Hepatocyte (in vitro differentiated cells): ENCODE measurements at regions not wholly inside any gene's neighbourhood (a gene's known extent, or its start where the extent isn't known, plus 50 kb on each side); places are given as distances from the start of the nearest gene placed in this dataset.
A peak's percentile ranks its signal among the peaks of the same experiment; 100 is the strongest.

Experiments used
- DNase-seq: peaks from one replicate; pipeline ENCODE4 v3.0.0-alpha.2; 2016; ENCODE audit warnings: low spot score
- H2AFZ ChIP-seq: fragments of 200-600 bp; sonication (generic); 2 replicates; pipeline ENCODE4 v1.6.0; 2016; ENCODE audit warnings: antibody characterized with exemption, mild to moderate bottlenecking
- H3K27ac ChIP-seq: fragments of 200-600 bp; sonication (generic); 2 replicates; pipeline ENCODE4 v1.5.1; 2016; ENCODE audit warnings: mild to moderate bottlenecking
- H3K27me3 ChIP-seq: fragments of 200-600 bp; sonication (generic); 2 replicates; pipeline ENCODE4 v1.6.1; 2016
- H3K36me3 ChIP-seq: fragments of 200-600 bp; sonication (generic); replicated peaks from 2 replicates; pipeline ENCODE4 v1.5.1; 2016; ENCODE audit warnings: low read depth; ENCODE audit not compliant: insufficient read depth
- H3K4me1 ChIP-seq: fragments of 200-600 bp; sonication (generic); 2 replicates; pipeline ENCODE4 v1.5.1; 2016; ENCODE audit warnings: mild to moderate bottlenecking, moderate library complexity; ENCODE audit not compliant: insufficient read depth
- H3K4me2 ChIP-seq: fragments of 200-600 bp; sonication (generic); 2 replicates; pipeline ENCODE4 v1.6.0; 2016
- H3K4me3 ChIP-seq: fragments of 200-600 bp; sonication (generic); 2 replicates; pipeline ENCODE4 v1.5.1; 2016; ENCODE audit warnings: mild to moderate bottlenecking
- H3K79me2 ChIP-seq: fragments of 200-600 bp; sonication (generic); 2 replicates; pipeline ENCODE4 v1.6.0; 2017; ENCODE audit warnings: mild to moderate bottlenecking
- H3K9me2 ChIP-seq: fragments of 200-600 bp; sonication (generic); replicated peaks from 2 replicates; pipeline ENCODE4 v1.6.0; 2017; ENCODE audit warnings: mild to moderate bottlenecking; ENCODE audit not compliant: insufficient read depth
- H3K9me3 ChIP-seq: fragments of 200-600 bp; sonication (generic); 2 replicates; pipeline ENCODE4 v1.5.1; 2016; ENCODE audit warnings: low read depth, mild to moderate bottlenecking
- H4K20me1 ChIP-seq: fragments of 200-600 bp; sonication (generic); 2 replicates; pipeline ENCODE4 v1.6.0; 2016; ENCODE audit warnings: mild to moderate bottlenecking; ENCODE audit not compliant: insufficient read depth, poor library complexity, severe bottlenecking
- CTCF ChIP-seq: fragments of 200-600 bp; sonication (generic); IDR thresholded peaks from 2 replicates; pipeline ENCODE4 v1.5.1; 2016; ENCODE audit warnings: antibody characterized with exemption, mild to moderate bottlenecking; ENCODE audit not compliant: poor library complexity
- EZH2 ChIP-seq: fragments of 200-600 bp; sonication (generic); IDR thresholded peaks from 2 replicates; pipeline ENCODE4 v1.6.1; 2016; ENCODE audit warnings: antibody characterized with exemption, mild to moderate bottlenecking, borderline replicate concordance
- EZH2phosphoT487 ChIP-seq: fragments of 200-600 bp; sonication (generic); IDR thresholded peaks from one replicate; pipeline ENCODE4 v1.6.1; 2018; ENCODE audit warnings: antibody characterized with exemption, mild to moderate bottlenecking, low read depth, moderate library complexity; ENCODE audit not compliant: unreplicated experiment, severe bottlenecking
- WGBS: methylation state at CpG from one replicate; pipeline ENCODE4 v1.1.6; 2016; ENCODE audit warnings: low lambda C conversion rate; ENCODE audit errors: missing lambda C conversion rate; 5-methylcytosine and 5-hydroxymethylcytosine counted together

DNA sequence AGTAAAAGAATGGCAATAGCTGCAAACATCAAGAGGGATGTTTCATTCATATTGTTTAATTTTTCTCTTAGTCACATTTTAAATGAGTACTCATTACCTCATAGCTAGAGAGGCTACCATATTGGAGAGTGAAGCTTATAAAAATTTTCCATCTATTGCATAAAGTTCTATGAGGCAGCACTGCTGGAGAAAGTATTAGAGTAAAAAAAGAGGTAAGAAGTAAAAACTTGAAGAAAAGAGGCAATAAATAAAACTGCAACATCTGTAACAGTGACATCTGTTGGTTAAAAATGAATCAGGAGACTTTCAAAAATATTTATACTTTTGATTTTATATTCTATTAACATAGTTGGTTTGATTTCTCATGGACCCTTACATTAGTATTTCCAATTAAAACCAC lies 284.5 kb upstream of the SEMA3D start:
- Histone ChIP-seq H3K79me2 (no peaks in the 10 kb centered on the region), H2AFZ (no peak overlapping the region), H3K27me3 (no peaks in the 10 kb centered on the region), H3K4me2 (no peak overlapping the region), H3K36me3 (no peaks in the 10 kb centered on the region), H4K20me1 (no peaks in the 10 kb centered on the region), H3K9me2 (no peaks in the 10 kb centered on the region), H3K27ac (no peak overlapping the region), H3K4me1 (peaks cover 4% of the 10 kb centered on the region), H3K9me3 (no peaks in the 10 kb centered on the region), H3K4me3 (no peak overlapping the region)
- TF ChIP-seq EZH2phosphoT487 (no peak), CTCF (no peak), EZH2 (no peak)
- no peak for DNase-seq

- Histone ChIP-seq H3K9me2 (no peaks in the 10 kb centered on the region), H4K20me1 (no peaks in the 10 kb centered on the region), H3K9me3 (no peaks in the 10 kb centered on the region), H3K36me3 (no peaks in the 10 kb centered on the region), H3K4me3 (no peak overlapping the region), H3K4me1 (peaks cover 4% of the 10 kb centered on the region), H3K79me2 (no peaks in the 10 kb centered on the region), H3K4me2 (no peak overlapping the region), H2AFZ (no peak overlapping the region), H3K27ac (peak overlapping the region; percentile 28), H3K27me3 (no peaks in the 10 kb centered on the region)
- peak; percentile 44 for DNase-seq
- TF ChIP-seq EZH2 (no peak), CTCF (no peak), EZH2phosphoT487 (no peak)
- WGBS, result 72% methylated on average over 1 of the region's 1 CpG
These were observed 282.7 kb upstream of the SEMA3D start for GRCh38 chr7:85469446-85470010.

GRCh38 chr7:85464042-85464651 lies 277.3 kb upstream of the SEMA3D start:
- Histone ChIP-seq H3K4me1 (peaks cover under 1% of the 10 kb centered on the region), H3K4me3 (no peak overlapping the region), H3K79me2 (no peaks in the 10 kb centered on the region), H3K27me3 (no peaks in the 10 kb centered on the region), H3K9me2 (no peaks in the 10 kb centered on the region), H4K20me1 (no peaks in the 10 kb centered on the region), H3K36me3 (no peaks in the 10 kb centered on the region), H2AFZ (no peak overlapping the region), H3K4me2 (no peak overlapping the region), H3K27ac (no peak overlapping the region), H3K9me3 (no peaks in the 10 kb centered on the region)
- no peak for DNase-seq
- TF ChIP-seq CTCF, result peak; percentile 30
- no peak for TF ChIP-seq EZH2phosphoT487
- TF ChIP-seq EZH2, result no peak
- 100% methylated on average over 1 of the region's 1 CpG for WGBS

DNA sequence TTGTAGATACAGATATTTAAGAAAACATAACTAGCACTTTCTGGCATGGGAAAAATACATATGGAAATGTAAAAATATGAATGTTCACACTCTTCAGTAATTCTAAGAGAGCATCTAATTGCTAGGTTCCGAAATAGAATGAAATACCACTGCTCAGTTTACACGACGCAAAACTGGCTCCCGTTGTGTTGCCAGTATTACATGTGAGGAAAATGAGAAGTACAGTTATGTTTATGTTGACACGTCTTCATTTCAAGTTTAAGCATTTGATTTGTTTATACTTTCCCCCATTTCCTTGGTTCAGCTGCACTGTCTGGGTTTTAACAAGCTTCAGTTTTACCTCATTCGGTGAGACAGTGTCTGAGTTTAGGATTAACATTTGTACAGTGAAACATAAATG lies 275.8 kb upstream of the SEMA3D start:
- Histone ChIP-seq H3K79me2 (no peaks in the 10 kb centered on the region), H3K4me3 (no peak overlapping the region), H3K9me2 (no peaks in the 10 kb centered on the region), H3K27me3 (no peaks in the 10 kb centered on the region), H4K20me1 (no peaks in the 10 kb centered on the region), H3K4me1 (no peaks in the 10 kb centered on the region), H3K36me3 (no peaks in the 10 kb centered on the region), H3K4me2 (no peak overlapping the region), H2AFZ (no peak overlapping the region), H3K27ac (no peak overlapping the region), H3K9me3 (no peaks in the 10 kb centered on the region)
- WGBS, result 40% methylated on average over 6 of the region's 6 CpGs
- no peak for DNase-seq
- TF ChIP-seq EZH2 (no peak), CTCF (no peak), EZH2phosphoT487 (no peak)
